ENCODE measurements at regions not wholly inside any gene's neighbourhood (a gene's known extent, or its start where the extent isn't known, plus 50 kb on each side); places are given as distances from the start of the nearest gene placed in this dataset.

- Histone ChIP-seq H3K36me3 (ENCODE audit: insufficient read depth, low read length) (no peaks in the 10 kb centered on the region), H3K79me2 (ENCODE audit: low read length) (no peaks in the 10 kb centered on the region), H3K9me3 (ENCODE audit: low read length) (no peaks in the 10 kb centered on the region; the same call in 1 of the 2 replicates), H3K4me3 (ENCODE audit: low read length) (no peak overlapping the region), H3K9ac (ENCODE audit: low read length) (no peak overlapping the region), H3K27me3 (ENCODE audit: low read length) (no peaks in the 10 kb centered on the region; the same call in 1 of the 2 replicates), H3K9me2 (replicated peaks; ENCODE audit: insufficient read depth, low read length) (no peaks in the 10 kb centered on the region), H3K4me2 (ENCODE audit: low read depth, low read length, poor library complexity, severe bottlenecking) (no peak overlapping the region), H4K20me1 (ENCODE audit: insufficient read depth, low read depth, low read length) (no peaks in the 10 kb centered on the region), H2AFZ (ENCODE audit: low read length) (no peak overlapping the region), H3K27ac (ENCODE audit: low read length) (no peak overlapping the region), H3K4me1 (ENCODE audit: low read length) (no peaks in the 10 kb centered on the region)
- no peak for DNase-seq
Measured at GRCh38 chr2:240226672-240227537, 86.4 kb upstream of the OTOS start.

GRCh38 chr2:240227538-240228428 lies 87.3 kb upstream of the OTOS start:
- no peaks in the 10 kb centered on the region for H3K79me2 ChIP-seq (ENCODE audit: low read length)
- no peak for DNase-seq
- H3K27me3 ChIP-seq (ENCODE audit: low read length), result no peaks in the 10 kb centered on the region; the same call in 1 of the 2 replicates

GRCh38 chr2:240229005-240229404 lies 88.5 kb upstream of the OTOS start:
- Histone ChIP-seq H4K20me1 (ENCODE audit: insufficient read depth, low read depth, low read length) (no peaks in the 10 kb centered on the region), H3K4me1 (ENCODE audit: low read length) (no peaks in the 10 kb centered on the region), H2AFZ (ENCODE audit: low read length) (no peak overlapping the region), H3K4me2 (ENCODE audit: low read depth, low read length, poor library complexity, severe bottlenecking) (no peak overlapping the region), H3K9me2 (replicated peaks; ENCODE audit: insufficient read depth, low read length) (no peaks in the 10 kb centered on the region), H3K27me3 (ENCODE audit: low read length) (no peaks in the 10 kb centered on the region; the same call in 1 of the 2 replicates), H3K9ac (ENCODE audit: low read length) (no peak overlapping the region), H3K27ac (ENCODE audit: low read length) (no peak overlapping the region), H3K36me3 (ENCODE audit: insufficient read depth, low read length) (no peaks in the 10 kb centered on the region), H3K79me2 (ENCODE audit: low read length) (no peaks in the 10 kb centered on the region), H3K9me3 (ENCODE audit: low read length) (no peaks in the 10 kb centered on the region; the same call in 1 of the 2 replicates), H3K4me3 (ENCODE audit: low read length) (no peak overlapping the region)
- no peak for DNase-seq

More at GRCh38 chr2:240227538-240228428, 87.3 kb upstream of the OTOS start:
- Histone ChIP-seq H3K27ac (ENCODE audit: low read length) (no peak overlapping the region), H3K4me2 (ENCODE audit: low read depth, low read length, poor library complexity, severe bottlenecking) (no peak overlapping the region), H3K9me3 (ENCODE audit: low read length) (no peaks in the 10 kb centered on the region; the same call in 1 of the 2 replicates), H3K9ac (ENCODE audit: low read length) (no peak overlapping the region), H3K9me2 (replicated peaks; ENCODE audit: insufficient read depth, low read length) (no peaks in the 10 kb centered on the region), H3K36me3 (ENCODE audit: insufficient read depth, low read length) (no peaks in the 10 kb centered on the region), H3K4me1 (ENCODE audit: low read length) (no peaks in the 10 kb centered on the region), H3K4me3 (ENCODE audit: low read length) (no peak overlapping the region), H4K20me1 (ENCODE audit: insufficient read depth, low read depth, low read length) (no peaks in the 10 kb centered on the region), H2AFZ (ENCODE audit: low read length) (no peak overlapping the region)

GRCh38 chr2:240229603-240230235 lies 89.3 kb upstream of the OTOS start:
- H3K9me2 ChIP-seq (replicated peaks; ENCODE audit: insufficient read depth, low read length), result no peaks in the 10 kb centered on the region
- no peaks in the 10 kb centered on the region for H3K79me2 ChIP-seq (ENCODE audit: low read length)
- no peak overlapping the region for H3K9ac ChIP-seq (ENCODE audit: low read length)
- H3K4me2 ChIP-seq (ENCODE audit: low read depth, low read length, poor library complexity, severe bottlenecking), result no peak overlapping the region
- no peaks in the 10 kb centered on the region for H3K4me1 ChIP-seq (ENCODE audit: low read length)
- no peak overlapping the region for H3K27ac ChIP-seq (ENCODE audit: low read length)
- no peaks in the 10 kb centered on the region for H3K36me3 ChIP-seq (ENCODE audit: insufficient read depth, low read length)
- H4K20me1 ChIP-seq (ENCODE audit: insufficient read depth, low read depth, low read length), result no peaks in the 10 kb centered on the region
- no peak overlapping the region for H3K4me3 ChIP-seq (ENCODE audit: low read length)
- H3K27me3 ChIP-seq (ENCODE audit: low read length), result no peaks in the 10 kb centered on the region; the same call in 1 of the 2 replicates
- DNase-seq, result no peak
- no peaks in the 10 kb centered on the region; the same call in 1 of the 2 replicates for H3K9me3 ChIP-seq (ENCODE audit: low read length)
- no peak overlapping the region for H2AFZ ChIP-seq (ENCODE audit: low read length)

- Histone ChIP-seq H3K79me2 (ENCODE audit: low read length) (no peaks in the 10 kb centered on the region), H3K4me1 (ENCODE audit: low read length) (no peaks in the 10 kb centered on the region), H3K4me2 (ENCODE audit: low read depth, low read length, poor library complexity, severe bottlenecking) (no peak overlapping the region), H3K9me2 (replicated peaks; ENCODE audit: insufficient read depth, low read length) (no peaks in the 10 kb centered on the region), H3K27me3 (ENCODE audit: low read length) (no peaks in the 10 kb centered on the region; the same call in 1 of the 2 replicates), H3K9ac (ENCODE audit: low read length) (no peak overlapping the region), H3K9me3 (ENCODE audit: low read length) (no peaks in the 10 kb centered on the region; the same call in 1 of the 2 replicates), H2AFZ (ENCODE audit: low read length) (no peak overlapping the region), H3K27ac (ENCODE audit: low read length) (no peak overlapping the region), H3K36me3 (ENCODE audit: insufficient read depth, low read length) (no peaks in the 10 kb centered on the region), H3K4me3 (ENCODE audit: low read length) (no peak overlapping the region), H4K20me1 (ENCODE audit: insufficient read depth, low read depth, low read length) (no peaks in the 10 kb centered on the region)
- no peak for DNase-seq
Measured at GRCh38 chr2:240230291-240230931, 90.0 kb upstream of the OTOS start.

GRCh38 chr2:240231838-240232244 lies 91.4 kb upstream of the OTOS start:
- no peak overlapping the region for H3K4me2 ChIP-seq (ENCODE audit: low read depth, low read length, poor library complexity, severe bottlenecking)
- H3K4me1 ChIP-seq (ENCODE audit: low read length), result no peaks in the 10 kb centered on the region
- no peaks in the 10 kb centered on the region for H4K20me1 ChIP-seq (ENCODE audit: insufficient read depth, low read depth, low read length)
- no peak overlapping the region for H3K27ac ChIP-seq (ENCODE audit: low read length)
- no peaks in the 10 kb centered on the region; the same call in 1 of the 2 replicates for H3K27me3 ChIP-seq (ENCODE audit: low read length)
- no peak overlapping the region for H3K4me3 ChIP-seq (ENCODE audit: low read length)
- H2AFZ ChIP-seq (ENCODE audit: low read length), result no peak overlapping the region
- H3K9me3 ChIP-seq (ENCODE audit: low read length), result no peaks in the 10 kb centered on the region; the same call in 1 of the 2 replicates
- H3K36me3 ChIP-seq (ENCODE audit: insufficient read depth, low read length), result no peaks in the 10 kb centered on the region
- no peak for DNase-seq
- H3K79me2 ChIP-seq (ENCODE audit: low read length), result no peaks in the 10 kb centered on the region
- H3K9me2 ChIP-seq (replicated peaks; ENCODE audit: insufficient read depth, low read length), result no peaks in the 10 kb centered on the region
- no peak overlapping the region for H3K9ac ChIP-seq (ENCODE audit: low read length)

- no peaks in the 10 kb centered on the region for H3K9me2 ChIP-seq (replicated peaks; ENCODE audit: insufficient read depth, low read length)
- no peak overlapping the region for H3K27ac ChIP-seq (ENCODE audit: low read length)
- no peaks in the 10 kb centered on the region for H4K20me1 ChIP-seq (ENCODE audit: insufficient read depth, low read depth, low read length)
- no peaks in the 10 kb centered on the region for H3K79me2 ChIP-seq (ENCODE audit: low read length)
- H3K27me3 ChIP-seq (ENCODE audit: low read length), result no peaks in the 10 kb centered on the region; the same call in 1 of the 2 replicates
- no peak for DNase-seq
- no peaks in the 10 kb centered on the region for H3K36me3 ChIP-seq (ENCODE audit: insufficient read depth, low read length)
- no peak overlapping the region for H3K9ac ChIP-seq (ENCODE audit: low read length)
- H2AFZ ChIP-seq (ENCODE audit: low read length), result no peak overlapping the region
- no peaks in the 10 kb centered on the region; the same call in 1 of the 2 replicates for H3K9me3 ChIP-seq (ENCODE audit: low read length)
- no peaks in the 10 kb centered on the region for H3K4me1 ChIP-seq (ENCODE audit: low read length)
- H3K4me2 ChIP-seq (ENCODE audit: low read depth, low read length, poor library complexity, severe bottlenecking), result no peak overlapping the region
- H3K4me3 ChIP-seq (ENCODE audit: low read length), result no peak overlapping the region
Measured at GRCh38 chr2:240232264-240232915, 91.9 kb upstream of the OTOS start.
